HS-27A (cell line): ENCODE measurements at regions not wholly inside any gene's neighbourhood (a gene's known extent, or its start where the extent isn't known, plus 50 kb on each side); places are given as distances from the start of the nearest gene placed in this dataset.
A peak's percentile ranks its signal among the peaks of the same experiment; 100 is the strongest.
"Not testable (repeated sequence)": the region's sequence is repeated elsewhere in the genome, so short reads cannot be mapped to it uniquely, and the experiment has no call there.

Source experiments
- DNase-seq: peaks from one replicate; pipeline ENCODE4 v3.0.0-alpha.2; 2012; ENCODE audit warnings: low read depth, missing footprints

GRCh38 chr6:81562169-81562568 is 190.3 kb downstream of the TENT5A start:
- peak; percentile 35 for DNase-seq

- DNase-seq = no peak
Measured at GRCh38 chr6:81561731-81562130, 190.8 kb downstream of the TENT5A start.

GRCh38 chr6:81561071-81561564 is 191.4 kb downstream of the TENT5A start:
- no peak for DNase-seq

- no peak for DNase-seq
Measured at GRCh38 chr6:81557811-81558210, 194.7 kb downstream of the TENT5A start.

- no peak for DNase-seq
Measured at GRCh38 chr6:81556551-81556950, 195.9 kb downstream of the TENT5A start.

- DNase-seq = peak; percentile 7
Measured at GRCh38 chr6:81553216-81553615, 199.3 kb downstream of the TENT5A start.

GRCh38 chr6:81552644-81553043 is 199.8 kb downstream of the TENT5A start:
- no peak for DNase-seq

GRCh38 chr6:81547149-81547548 is 205.3 kb downstream of the TENT5A start:
- DNase-seq = no peak

- DNase-seq = no peak
Measured at GRCh38 chr6:81534934-81535465, 217.5 kb downstream of the TENT5A start.

- DNase-seq = no peak
Measured at GRCh38 chr6:81531869-81532561, 220.5 kb downstream of the TENT5A start.

- no peak for DNase-seq
Measured at GRCh38 chr6:81517455-81517854, 235.0 kb downstream of the TENT5A start.

- no peak for DNase-seq
Measured at GRCh38 chr6:81515562-81516453, 236.7 kb downstream of the TENT5A start.

- not testable (repeated sequence) for DNase-seq
Measured at GRCh38 chr6:81514195-81514594, 238.3 kb downstream of the TENT5A start.

GRCh38 chr6:81511423-81511822 is 241.1 kb downstream of the TENT5A start:
- no peak for DNase-seq

GRCh38 chr6:81495999-81496398 is 256.5 kb downstream of the TENT5A start:
- DNase-seq = no peak

GRCh38 chr6:81491454-81492101 is 260.9 kb downstream of the TENT5A start:
- no peak for DNase-seq

GRCh38 chr6:81487489-81487888 is 265.0 kb downstream of the TENT5A start:
- DNase-seq = no peak

- DNase-seq = no peak
Measured at GRCh38 chr6:81486234-81486633, 266.2 kb downstream of the TENT5A start.

- no peak for DNase-seq
Measured at GRCh38 chr6:81485395-81485794, 267.1 kb downstream of the TENT5A start.

GRCh38 chr6:81484251-81484650 is 268.2 kb downstream of the TENT5A start:
- no peak for DNase-seq

GRCh38 chr6:81480139-81480538 is 272.3 kb downstream of the TENT5A start:
- DNase-seq = no peak

- no peak for DNase-seq
Measured at GRCh38 chr6:81476881-81477280, 275.6 kb downstream of the TENT5A start.
